Ovary (tissue), 7 donors: ENCODE measurements at regions not wholly inside any gene's neighbourhood (a gene's known extent, or its start where the extent isn't known, plus 50 kb on each side); places are given as distances from the start of the nearest gene placed in this dataset.

Source experiments
- DNase-seq, 5 donors: peaks; one replicate each; pipeline ENCODE4 v3.0.0-alpha.2; 2019 to 2020
- H3K27ac ChIP-seq, 2 donors: fragments of 200-600 bp; one replicate each; pipeline versions ENCODE4 v1.5.1 to v1.8.0; 2019 to 2022
- H3K27me3 ChIP-seq: fragments of 200-600 bp; one replicate; pipeline ENCODE4 v1.8.0; 2022
- H3K36me3 ChIP-seq: fragments of 200-600 bp; sonication (generic); one replicate; pipeline ENCODE4 v1.5.1; 2019
- H3K4me1 ChIP-seq: one replicate; pipeline ENCODE4 v1.8.1; 2013; ENCODE audit warnings: mild to moderate bottlenecking, moderate library complexity; ENCODE audit not compliant: insufficient read depth
- H3K4me3 ChIP-seq: fragments of 200-600 bp; sonication (generic); one replicate; pipeline ENCODE4 v1.5.1; 2017
- H3K9me3 ChIP-seq, 2 donors: fragments of 200-600 bp in 1 of 2; sonication (generic) in 1 of 2; one replicate each; pipeline versions ENCODE4 v1.5.1 to v1.8.1; 2013 to 2019; ENCODE audit warnings: mild to moderate bottlenecking in 1 of 2, moderate library complexity in 1 of 2
- CTCF ChIP-seq, 3 donors: fragments of 450-650 bp in 2 of 3; fragments of 200-600 bp in 1 of 3; IDR thresholded peaks; one replicate each; pipeline versions ENCODE4 v1.5.1 to v1.8.0; 2016 to 2022; ENCODE audit warnings: antibody characterized with exemption in 3 of 3, mild to moderate bottlenecking in 1 of 3
- EP300 ChIP-seq: sonication (generic); formaldehyde crosslinking; IDR thresholded peaks from one replicate; pipeline ENCODE4 v1.6.1; 2017; ENCODE audit warnings: antibody characterized with exemption
- POLR2A ChIP-seq: fragments of 450-650 bp; IDR thresholded peaks from one replicate; pipeline ENCODE4 v1.6.1; 2017; ENCODE audit warnings: antibody characterized with exemption, mild to moderate bottlenecking, moderate library complexity
- WGBS, 3 donors: extraction: QIAGEN DNeasy Blood & Tissue Kit in 1 of 3; methylation state at CpG; one replicate each; pipeline versions ENCODE4 v1.1.5 to v1.1.7; 2013 to 2017; 5-methylcytosine and 5-hydroxymethylcytosine counted together
- intact Hi-C, 4 donors: fragments of 100-400 bp; cut with DNase I; formaldehyde crosslinking; loops; one replicate each; pipeline versions ENCODE4 v1.11.0 to v1.15.1; 2022 to 2023
- donor health status: DM: no; HTN: no; CAD: no; lungs with moderate emphysema.
- donor health status: DM: no; HTN: no; CAD: no.
- donor health status: Bipolar disorder and iron deficiency.
- donor health status: DM: no; HTN: no; CAD: no.
- donor health status: DM: yes; HTN: yes; CAD: no.

GRCh38 chr3:82977871-82978270, 1216.4 kb upstream of the GBE1 start:
- H3K4me3 ChIP-seq = no peak overlapping the region
- no peak for DNase-seq
- H3K27ac ChIP-seq = no peak overlapping the region
- TF ChIP-seq CTCF (IDR thresholded peaks at IDR 0.05) = no peak
- no peak for TF ChIP-seq EP300
- no peak for TF ChIP-seq POLR2A
- no peaks in the 10 kb centered on the region for H3K36me3 ChIP-seq
- no peaks in the 10 kb centered on the region for H3K9me3 ChIP-seq
- intact Hi-C loops = no loop called here
- 67 to 84% (median 84%) methylated on average over 3 of the region's 3 CpGs for WGBS, 3 donors
- no peaks in the 10 kb centered on the region for H3K27me3 ChIP-seq
- no peaks in the 10 kb centered on the region for H3K4me1 ChIP-seq

GRCh38 chr3:82973791-82974190, 1212.3 kb upstream of the GBE1 start:
- DNase-seq = no peak
- Histone ChIP-seq H3K36me3 (no peaks in the 10 kb centered on the region), H3K9me3 (no peaks in the 10 kb centered on the region), H3K4me3 (no peak overlapping the region), H3K4me1 (no peaks in the 10 kb centered on the region), H3K27me3 (no peaks in the 10 kb centered on the region), H3K27ac (no peak overlapping the region)
- no peak for TF ChIP-seq POLR2A
- TF ChIP-seq CTCF (IDR thresholded peaks at IDR 0.05) = no peak
- TF ChIP-seq EP300 = no peak
- 75 to 89% (median 86%) methylated on average over 1 of the region's 1 CpG for WGBS, 3 donors
- intact Hi-C loops = no loop called here

- H3K4me1 ChIP-seq = no peaks in the 10 kb centered on the region
- no peaks in the 10 kb centered on the region for H3K9me3 ChIP-seq
- no peaks in the 10 kb centered on the region for H3K27me3 ChIP-seq
- no peak overlapping the region for H3K27ac ChIP-seq
- intact Hi-C loops = no loop called here
- TF ChIP-seq POLR2A = no peak
- H3K36me3 ChIP-seq = no peaks in the 10 kb centered on the region
- H3K4me3 ChIP-seq = no peak overlapping the region
- no peak for DNase-seq
Observed at GRCh38 chr3:82960379-82960778, 1198.9 kb upstream of the GBE1 start.

GRCh38 chr3:82957696-82958095, 1196.3 kb upstream of the GBE1 start:
- H3K27ac ChIP-seq = no peak overlapping the region
- WGBS, 3 donors = 55 to 67% (median 63%) methylated on average over 6 of the region's 6 CpGs
- TF ChIP-seq POLR2A (no peak), CTCF (IDR thresholded peaks at IDR 0.05) (no peak), EP300 (no peak)
- no peaks in the 10 kb centered on the region for H3K4me1 ChIP-seq
- intact Hi-C loops = no loop called here
- no peak overlapping the region for H3K4me3 ChIP-seq
- no peaks in the 10 kb centered on the region for H3K9me3 ChIP-seq
- no peaks in the 10 kb centered on the region for H3K27me3 ChIP-seq
- no peak for DNase-seq
- no peaks in the 10 kb centered on the region for H3K36me3 ChIP-seq

GRCh38 chr3:82957079-82957478, 1195.6 kb upstream of the GBE1 start:
- Histone ChIP-seq H3K27ac (no peak overlapping the region), H3K4me3 (no peak overlapping the region), H3K4me1 (no peaks in the 10 kb centered on the region), H3K27me3 (no peaks in the 10 kb centered on the region), H3K9me3 (no peaks in the 10 kb centered on the region), H3K36me3 (no peaks in the 10 kb centered on the region)
- DNase-seq = no peak
- intact Hi-C loops = no loop called here
- TF ChIP-seq EP300 = no peak
- no peak for TF ChIP-seq POLR2A
- no peak for TF ChIP-seq CTCF (IDR thresholded peaks at IDR 0.05)
- WGBS, 3 donors = 26 to 36% (median 28%) methylated on average over 1 of the region's 1 CpG
